HepG2 (cell line): ENCODE measurements at regions not wholly inside any gene's neighbourhood (a gene's known extent, or its start where the extent isn't known, plus 50 kb on each side); places are given as distances from the start of the nearest gene placed in this dataset.

Experiments
- GTF3A ChIP-seq: sonication (generic); formaldehyde crosslinking; conservative IDR thresholded peaks from 2 replicates; pipeline ENCODE4 v1.4.0; 2020; ENCODE audit warnings: mild to moderate bottlenecking, missing genetic modification reagents
- HNRNPK ChIP-seq: fragments of 200-400 bp; formaldehyde crosslinking; IDR thresholded peaks from 2 replicates; pipeline ENCODE4 v1.6.1; 2018; ENCODE audit warnings: low read length, low read depth, moderate library complexity, mild to moderate bottlenecking; ENCODE audit not compliant: poor library complexity, severe bottlenecking
- SOX6 ChIP-seq, 2 experiments: fragments of 450-650 bp in 1 of 2; sonication (generic) in 1 of 2; formaldehyde crosslinking in 1 of 2; IDR thresholded peaks; 2 replicates each; pipeline versions ENCODE4 v1.4.0 to v1.6.1; 2017 to 2020; ENCODE audit warnings: antibody characterized with exemption in 1 of 2, mild to moderate bottlenecking in 1 of 2, missing genetic modification reagents in 1 of 2
- ZFP82 ChIP-seq: sonication (generic); formaldehyde crosslinking; IDR thresholded peaks from 2 replicates; pipeline ENCODE4 v1.5.1; 2020; ENCODE audit warnings: mild to moderate bottlenecking, missing genetic modification reagents, borderline replicate concordance
- ZNF34 ChIP-seq: sonication (generic); formaldehyde crosslinking; IDR thresholded peaks from 2 replicates; pipeline ENCODE4 v1.4.0; 2020; ENCODE audit warnings: mild to moderate bottlenecking, missing genetic modification reagents, borderline replicate concordance
- ZNF362 ChIP-seq: sonication (generic); formaldehyde crosslinking; IDR thresholded peaks from 2 replicates; pipeline ENCODE4 v1.4.0; 2020; ENCODE audit warnings: missing genetic modification reagents, mild to moderate bottlenecking, borderline replicate concordance
- ZNF558 ChIP-seq: sonication (generic); formaldehyde crosslinking; IDR thresholded peaks from 2 replicates; pipeline ENCODE4 v1.9.0; 2022; ENCODE audit warnings: mild to moderate bottlenecking, missing genetic modification reagents, borderline replicate concordance
- ZNF570 ChIP-seq: sonication (generic); formaldehyde crosslinking; IDR thresholded peaks from 2 replicates; pipeline ENCODE4 v1.4.0; 2020; ENCODE audit warnings: mild to moderate bottlenecking, missing genetic modification reagents, borderline replicate concordance
- TF ChIP-seq, protein P1 (sequence below): sonication (generic); formaldehyde crosslinking; IDR thresholded peaks from 2 replicates; pipeline ENCODE4 v1.9.0; 2022; ENCODE audit warnings: low read depth, missing genetic modification reagents

- 0 out of 2 replicates have a peak, but pooled peaks have one; percentile 29 for TF ChIP-seq ZNF558 (CRISPR knock-in tag)
- no peak for TF ChIP-seq HNRNPK
- no peak for TF ChIP-seq GTF3A
- no peak for TF ChIP-seq ZNF34 (CRISPR knock-in tag)
- no peak for TF ChIP-seq ZNF570 (CRISPR knock-in tag)
- no peak for TF ChIP-seq SOX6 (IDR thresholded peaks at IDR 0.05)
- peak; percentile 19; the same call in 1 of the 2 replicates for TF ChIP-seq SOX6 (CRISPR knock-in tag; IDR thresholded peaks at IDR 0.05)
- TF ChIP-seq ZFP82 (CRISPR knock-in tag) = no peak
- TF ChIP-seq, protein P1, sequence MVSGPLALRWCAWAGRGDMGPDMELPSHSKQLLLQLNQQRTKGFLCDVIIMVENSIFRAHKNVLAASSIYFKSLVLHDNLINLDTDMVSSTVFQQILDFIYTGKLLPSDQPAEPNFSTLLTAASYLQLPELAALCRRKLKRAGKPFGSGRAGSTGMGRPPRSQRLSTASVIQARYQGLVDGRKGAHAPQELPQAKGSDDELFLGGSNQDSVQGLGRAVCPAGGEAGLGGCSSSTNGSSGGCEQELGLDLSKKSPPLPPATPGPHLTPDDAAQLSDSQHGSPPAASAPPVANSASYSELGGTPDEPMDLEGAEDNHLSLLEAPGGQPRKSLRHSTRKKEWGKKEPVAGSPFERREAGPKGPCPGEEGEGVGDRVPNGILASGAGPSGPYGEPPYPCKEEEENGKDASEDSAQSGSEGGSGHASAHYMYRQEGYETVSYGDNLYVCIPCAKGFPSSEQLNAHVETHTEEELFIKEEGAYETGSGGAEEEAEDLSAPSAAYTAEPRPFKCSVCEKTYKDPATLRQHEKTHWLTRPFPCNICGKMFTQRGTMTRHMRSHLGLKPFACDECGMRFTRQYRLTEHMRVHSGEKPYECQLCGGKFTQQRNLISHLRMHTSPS (CRISPR knock-in tag) = no peak
- peak; percentile 47; the same call in 1 of the 2 replicates for TF ChIP-seq ZNF362 (CRISPR knock-in tag)
- TF ChIP-seq, all 625 proteins: peak for 36
Observed at GRCh38 chr6:151681433-151682059, 125.9 kb upstream of the ESR1 start (continued).
